GM13976 (cell line): ENCODE measurements at regions not wholly inside any gene's neighbourhood (a gene's known extent, or its start where the extent isn't known, plus 50 kb on each side); places are given as distances from the start of the nearest gene placed in this dataset.
"Not testable (repeated sequence)": the region's sequence is repeated elsewhere in the genome, so short reads cannot be mapped to it uniquely, and the experiment has no call there.

Source experiments
- DNase-seq: peaks from one replicate; pipeline ENCODE4 v3.0.0; 2012; ENCODE audit warnings: low spot score
- CTCF ChIP-seq: IDR thresholded peaks from 2 replicates; pipeline ENCODE4 v1.5.1; 2012; ENCODE audit warnings: borderline replicate concordance, mild to moderate bottlenecking; ENCODE audit not compliant: insufficient read depth; ENCODE audit errors: extremely low read depth, missing control alignments, control extremely low read depth
- in situ Hi-C: fragments of 300-500 bp; cut with MboI; formaldehyde crosslinking; loops from one replicate; pipeline ENCODE4 v1.12.0; 2022; ENCODE audit warnings: low sequenced_read_pairs, mixed read lengths, inconsistent platforms; ENCODE audit not compliant: unreplicated experiment

- in situ Hi-C loops: no loop called here
- no peak for DNase-seq
- no peak for TF ChIP-seq CTCF
These were observed 813.7 kb downstream of the MAT2B start for GRCh38 chr5:164319161-164319560.

- in situ Hi-C loops: no loop called here
- no peak for DNase-seq
- TF ChIP-seq CTCF: no peak
These were observed 818.8 kb downstream of the MAT2B start for GRCh38 chr5:164324239-164324638.

GRCh38 chr5:164326219-164326618 is 820.8 kb downstream of the MAT2B start:
- in situ Hi-C loops: no loop called here
- no peak for TF ChIP-seq CTCF
- no peak for DNase-seq

GRCh38 chr5:164327166-164327565 is 821.7 kb downstream of the MAT2B start:
- DNase-seq, in situ Hi-C loops: not testable (repeated sequence)

GRCh38 chr5:164332349-164333196 is 827.2 kb downstream of the MAT2B start:
- in situ Hi-C loops: no loop called here
- no peak for DNase-seq
- no peak for TF ChIP-seq CTCF

- in situ Hi-C loops: no loop called here
- no peak for DNase-seq
- TF ChIP-seq CTCF: no peak
These were observed 830.4 kb downstream of the MAT2B start for GRCh38 chr5:164335837-164336236.

- TF ChIP-seq CTCF: no peak
- in situ Hi-C loops: no loop called here
These were observed 830.9 kb downstream of the MAT2B start for GRCh38 chr5:164336276-164336675.

More at GRCh38 chr5:164336276-164336675, 830.9 kb downstream of the MAT2B start:
- DNase-seq: no peak
